HepG2 (cell line): ENCODE measurements at regions not wholly inside any gene's neighbourhood (a gene's known extent, or its start where the extent isn't known, plus 50 kb on each side); places are given as distances from the start of the nearest gene placed in this dataset.

Source experiments
- ARID4A ChIP-seq: sonication (generic); formaldehyde crosslinking; IDR thresholded peaks from 2 replicates; pipeline ENCODE4 v1.5.0; 2020; ENCODE audit warnings: mild to moderate bottlenecking, missing genetic modification reagents, borderline replicate concordance
- DR1 ChIP-seq: sonication (generic); formaldehyde crosslinking; IDR thresholded peaks from 2 replicates; pipeline ENCODE4 v1.8.0; 2021; ENCODE audit warnings: mild to moderate bottlenecking, missing genetic modification reagents, inconsistent platforms
- ETV6 ChIP-seq: sonication (generic); formaldehyde crosslinking; conservative IDR thresholded peaks from 2 replicates; pipeline ENCODE4 v1.4.0; 2020; ENCODE audit warnings: missing genetic modification reagents
- KDM1A ChIP-seq: IDR thresholded peaks from 2 replicates; pipeline ENCODE4 v1.6.1; 2016; ENCODE audit warnings: missing compliant biosample characterization
- NFATC3 ChIP-seq: sonication (generic); formaldehyde crosslinking; IDR thresholded peaks from 2 replicates; pipeline ENCODE4 v1.5.1; 2020; ENCODE audit warnings: mild to moderate bottlenecking, missing genetic modification reagents
- RFXANK ChIP-seq: IDR thresholded peaks from 2 replicates; pipeline ENCODE4 v1.6.1; 2016
- SMAD1 ChIP-seq: sonication (generic); formaldehyde crosslinking; IDR thresholded peaks from 2 replicates; pipeline ENCODE4 v1.4.0; 2020; ENCODE audit warnings: missing genetic modification reagents, low read depth, mild to moderate bottlenecking, borderline replicate concordance
- SOX5 ChIP-seq: IDR thresholded peaks from 2 replicates; pipeline ENCODE4 v1.6.1; 2016; ENCODE audit warnings: borderline replicate concordance
- SP5 ChIP-seq: IDR thresholded peaks from 2 replicates; pipeline ENCODE4 v1.6.1; 2016; ENCODE audit warnings: low read depth, borderline replicate concordance
- ZFP82 ChIP-seq: sonication (generic); formaldehyde crosslinking; IDR thresholded peaks from 2 replicates; pipeline ENCODE4 v1.5.1; 2020; ENCODE audit warnings: mild to moderate bottlenecking, missing genetic modification reagents, borderline replicate concordance
- ZNF776 ChIP-seq: sonication (generic); formaldehyde crosslinking; IDR thresholded peaks from 2 replicates; pipeline ENCODE4 v1.4.0; 2020; ENCODE audit warnings: mild to moderate bottlenecking, missing genetic modification reagents
- ZNF878 ChIP-seq: sonication (generic); formaldehyde crosslinking; IDR thresholded peaks from 2 replicates; pipeline ENCODE4 v1.8.1; 2023; ENCODE audit warnings: mild to moderate bottlenecking, missing genetic modification reagents, moderate library complexity
- ZNF883 ChIP-seq: sonication (generic); formaldehyde crosslinking; IDR thresholded peaks from 2 replicates; pipeline ENCODE4 v1.5.1; 2020; ENCODE audit warnings: mild to moderate bottlenecking, missing genetic modification reagents; ENCODE audit errors: not compliant biosample characterization
- ZSCAN5A ChIP-seq: sonication (generic); formaldehyde crosslinking; IDR thresholded peaks from 2 replicates; pipeline ENCODE4 v1.8.0; 2022; ENCODE audit warnings: mild to moderate bottlenecking, missing genetic modification reagents, borderline replicate concordance
- ZXDC ChIP-seq: sonication (generic); formaldehyde crosslinking; IDR thresholded peaks from 2 replicates; pipeline ENCODE4 v1.5.0; 2020; ENCODE audit warnings: mild to moderate bottlenecking, missing genetic modification reagents
- TF ChIP-seq, protein P1 (sequence below): sonication (generic); formaldehyde crosslinking; IDR thresholded peaks from 2 replicates; pipeline ENCODE4 v1.5.0; 2020; ENCODE audit warnings: missing genetic modification reagents
- TF ChIP-seq, protein P2 (sequence below): sonication (generic); formaldehyde crosslinking; IDR thresholded peaks from 2 replicates; pipeline ENCODE4 v1.8.0; 2022; ENCODE audit warnings: mild to moderate bottlenecking, missing genetic modification reagents, moderate library complexity

GRCh38 chr10:28939281-28940157, 262.2 kb downstream of the BAMBI start (continued):
- TF ChIP-seq ARID4A (peak; percentile 81), DR1 (peak; percentile 49; the same call in 1 of the 2 replicates), SMAD1 (no peak), KDM1A (no peak), ZFP82 (CRISPR knock-in tag) (no peak), NFATC3 (CRISPR knock-in tag) (0 out of 2 replicates have a peak, but pooled peaks have one; percentile 27), SOX5 (CRISPR knock-in tag) (peak; percentile 95), SP5 (CRISPR knock-in tag) (peak; percentile 50; the same call in 1 of the 2 replicates), ZNF776 (CRISPR knock-in tag) (peak; percentile 68; the same call in 1 of the 2 replicates), ETV6 (CRISPR knock-in tag) (no peak; the same call in 1 of the 2 replicates), ZXDC (CRISPR knock-in tag) (peak; percentile 63; the same call in 1 of the 2 replicates), ZSCAN5A (CRISPR knock-in tag) (0 out of 2 replicates have a peak, but pooled peaks have one; percentile 22), RFXANK (no peak), ZNF878 (CRISPR knock-in tag) (peak; percentile 83), ZNF883 (CRISPR knock-in tag) (peak; percentile 45)
- TF ChIP-seq, protein P1, sequence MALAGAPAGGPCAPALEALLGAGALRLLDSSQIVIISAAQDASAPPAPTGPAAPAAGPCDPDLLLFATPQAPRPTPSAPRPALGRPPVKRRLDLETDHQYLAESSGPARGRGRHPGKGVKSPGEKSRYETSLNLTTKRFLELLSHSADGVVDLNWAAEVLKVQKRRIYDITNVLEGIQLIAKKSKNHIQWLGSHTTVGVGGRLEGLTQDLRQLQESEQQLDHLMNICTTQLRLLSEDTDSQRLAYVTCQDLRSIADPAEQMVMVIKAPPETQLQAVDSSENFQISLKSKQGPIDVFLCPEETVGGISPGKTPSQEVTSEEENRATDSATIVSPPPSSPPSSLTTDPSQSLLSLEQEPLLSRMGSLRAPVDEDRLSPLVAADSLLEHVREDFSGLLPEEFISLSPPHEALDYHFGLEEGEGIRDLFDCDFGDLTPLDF (CRISPR knock-in tag): peak; percentile 94
- TF ChIP-seq, protein P2, sequence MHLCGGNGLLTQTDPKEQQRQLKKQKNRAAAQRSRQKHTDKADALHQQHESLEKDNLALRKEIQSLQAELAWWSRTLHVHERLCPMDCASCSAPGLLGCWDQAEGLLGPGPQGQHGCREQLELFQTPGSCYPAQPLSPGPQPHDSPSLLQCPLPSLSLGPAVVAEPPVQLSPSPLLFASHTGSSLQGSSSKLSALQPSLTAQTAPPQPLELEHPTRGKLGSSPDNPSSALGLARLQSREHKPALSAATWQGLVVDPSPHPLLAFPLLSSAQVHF (CRISPR knock-in tag): no peak
